ENCODE measurements at regions not wholly inside any gene's neighbourhood (a gene's known extent, or its start where the extent isn't known, plus 50 kb on each side); places are given as distances from the start of the nearest gene placed in this dataset.

DNA sequence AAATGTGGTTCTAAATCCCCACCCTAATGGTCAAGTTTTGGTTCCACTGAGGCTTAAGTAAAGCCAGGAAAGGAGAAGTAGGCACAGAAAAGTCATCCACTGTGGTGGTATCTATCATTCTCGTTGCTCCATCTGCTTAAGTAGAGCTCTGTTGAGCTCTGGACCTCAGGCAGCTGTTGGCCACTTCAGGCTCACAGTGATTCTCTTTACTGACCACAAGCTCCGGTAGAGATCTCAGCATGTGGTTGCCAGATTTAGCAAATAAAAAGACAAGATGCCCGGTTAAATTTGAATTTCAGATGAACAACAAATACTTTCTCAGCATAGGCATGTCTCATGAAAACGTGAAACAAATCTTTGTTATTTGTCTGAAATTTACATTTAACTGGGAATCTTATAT is 132.3 kb upstream of the PTCHD1 start:
- Histone ChIP-seq H3K4me1 (ENCODE audit: low read depth) (no peaks in the 10 kb centered on the region), H3K36me3 (no peaks in the 10 kb centered on the region), H3K27ac (no peak overlapping the region), H3K4me3 (no peak overlapping the region), H3K27me3 (no peaks in the 10 kb centered on the region), H3K9me3 (ENCODE audit: low read depth) (no peaks in the 10 kb centered on the region)
- no peak for TF ChIP-seq CTCF (IDR thresholded peaks at IDR 0.05; ENCODE audit: low read depth, low read length)
- DNase-seq (ENCODE audit: low read depth in 1 of 2, low spot score in 1 of 2), result no peak

DNA sequence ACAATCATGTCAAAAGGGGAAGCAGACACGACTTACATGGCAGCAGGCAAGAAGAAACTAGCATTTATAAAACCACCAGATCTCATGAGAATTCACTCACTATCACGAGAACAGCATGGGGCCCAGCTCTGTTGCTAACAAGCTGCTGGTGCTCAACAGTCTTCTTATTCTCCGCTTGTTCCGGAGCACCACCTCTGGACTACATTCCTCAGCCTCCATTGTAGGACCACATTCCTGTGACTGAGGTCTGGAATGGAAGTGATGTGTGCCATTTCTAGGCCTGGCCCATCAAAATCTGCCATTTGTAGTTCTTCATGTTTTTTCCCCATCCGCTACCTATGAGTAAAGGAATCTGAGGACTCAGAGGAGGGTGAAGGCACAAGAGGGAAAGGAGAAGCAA is 111.5 kb upstream of the PTCHD1 start:
- no peak for TF ChIP-seq CTCF (IDR thresholded peaks at IDR 0.05; ENCODE audit: low read depth, low read length)
- H3K9me3 ChIP-seq (ENCODE audit: low read depth), result no peaks in the 10 kb centered on the region
- H3K27me3 ChIP-seq, result no peaks in the 10 kb centered on the region
- no peak for DNase-seq (ENCODE audit: low read depth in 1 of 2, low spot score in 1 of 2)
- no peaks in the 10 kb centered on the region for H3K4me1 ChIP-seq (ENCODE audit: low read depth)
- no peaks in the 10 kb centered on the region for H3K36me3 ChIP-seq
- H3K4me3 ChIP-seq, result no peak overlapping the region
- H3K27ac ChIP-seq, result no peak overlapping the region

DNA sequence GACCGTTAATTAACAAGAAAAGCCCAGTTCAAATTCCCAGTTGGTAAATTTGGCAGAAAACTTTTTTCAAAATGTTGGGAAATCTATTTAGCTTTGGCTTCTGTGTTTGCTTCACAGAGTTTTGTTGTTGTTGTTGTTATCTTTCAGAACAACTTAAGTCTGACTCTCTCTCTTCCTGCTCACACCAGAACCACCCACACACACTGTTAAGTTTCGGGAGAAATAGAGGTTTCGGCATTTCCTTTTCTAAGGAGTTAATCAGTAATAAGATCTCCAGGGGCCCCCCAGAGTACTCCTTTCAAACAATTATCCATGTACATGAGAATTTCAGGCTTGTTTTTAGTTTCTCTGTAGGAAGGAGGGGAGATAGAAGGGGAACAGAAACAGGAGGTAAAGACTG is 106.2 kb upstream of the PTCHD1 start:
- no peak for TF ChIP-seq CTCF (IDR thresholded peaks at IDR 0.05; ENCODE audit: low read depth, low read length)
- DNase-seq (ENCODE audit: low read depth in 1 of 2, low spot score in 1 of 2), result no peak
- Histone ChIP-seq H3K9me3 (ENCODE audit: low read depth) (no peaks in the 10 kb centered on the region), H3K4me1 (ENCODE audit: low read depth) (peaks cover 8% of the 10 kb centered on the region), H3K36me3 (no peaks in the 10 kb centered on the region), H3K27me3 (no peaks in the 10 kb centered on the region), H3K4me3 (no peak overlapping the region), H3K27ac (no peak overlapping the region)

DNA sequence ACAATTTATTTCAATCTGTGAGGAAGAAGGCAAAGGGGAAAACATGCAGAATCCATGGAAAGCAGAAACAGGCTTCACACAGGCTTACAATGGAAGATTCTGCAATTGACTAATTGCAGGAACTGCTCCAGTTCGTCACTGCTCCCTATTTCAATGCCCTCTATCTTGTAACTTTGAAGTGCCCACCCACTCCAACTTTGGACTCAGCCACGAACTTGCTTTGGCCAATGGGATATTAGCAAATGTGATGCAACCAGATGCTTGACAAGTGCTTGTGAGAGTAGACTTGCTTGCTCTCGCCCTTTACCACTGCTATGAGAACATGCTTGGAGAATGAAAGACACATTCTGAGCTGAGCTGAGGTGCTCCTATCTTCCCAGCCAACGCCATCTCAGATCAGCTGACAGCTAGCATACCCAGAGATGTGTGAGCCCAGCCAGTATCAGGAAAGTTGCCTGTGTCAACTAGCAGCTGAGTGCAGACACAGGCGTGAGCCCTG is 105.7 kb upstream of the PTCHD1 start:
- peak in 1 of 2 donors; percentile 76 for DNase-seq (ENCODE audit: low read depth in 1 of 2, low spot score in 1 of 2)
- no peak for TF ChIP-seq CTCF (IDR thresholded peaks at IDR 0.05; ENCODE audit: low read depth, low read length)
- H3K36me3 ChIP-seq, result no peaks in the 10 kb centered on the region
- H3K9me3 ChIP-seq (ENCODE audit: low read depth), result no peaks in the 10 kb centered on the region
- H3K4me1 ChIP-seq (ENCODE audit: low read depth), result peaks cover 8% of the 10 kb centered on the region
- no peaks in the 10 kb centered on the region for H3K27me3 ChIP-seq
- no peak overlapping the region for H3K4me3 ChIP-seq
- H3K27ac ChIP-seq, result peak overlapping the region; percentile 4

DNA sequence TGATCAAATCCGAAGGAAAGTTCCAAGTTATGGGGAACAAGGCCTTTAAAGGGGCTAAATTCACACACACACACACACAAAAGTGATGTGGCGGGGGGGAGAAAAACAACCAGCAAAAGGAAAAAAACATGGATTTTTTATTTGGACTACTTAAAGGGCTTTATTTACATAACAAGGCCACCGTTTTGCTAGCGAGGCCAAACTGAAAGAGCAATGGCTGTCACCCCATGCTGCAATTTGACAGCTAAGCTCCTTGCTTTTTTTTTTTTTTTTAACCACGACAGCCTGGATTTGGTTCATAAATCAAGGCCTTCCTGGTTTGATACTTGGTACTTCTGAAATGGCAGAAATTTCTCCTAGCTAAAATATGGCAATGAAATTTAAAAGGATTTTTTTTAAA is 99.6 kb upstream of the PTCHD1 start:
- no peak overlapping the region for H3K4me3 ChIP-seq
- no peaks in the 10 kb centered on the region for H3K36me3 ChIP-seq
- H3K27me3 ChIP-seq, result no peaks in the 10 kb centered on the region
- TF ChIP-seq CTCF (IDR thresholded peaks at IDR 0.05; ENCODE audit: low read depth, low read length), result no peak
- H3K27ac ChIP-seq, result no peak overlapping the region
- no peaks in the 10 kb centered on the region for H3K4me1 ChIP-seq (ENCODE audit: low read depth)
- H3K9me3 ChIP-seq (ENCODE audit: low read depth), result no peaks in the 10 kb centered on the region
- no peak for DNase-seq (ENCODE audit: low read depth in 1 of 2, low spot score in 1 of 2)

GRCh38 chrX:23246001-23246400 is 88.6 kb upstream of the PTCHD1 start:
- H3K27me3 ChIP-seq, result no peaks in the 10 kb centered on the region
- H3K9me3 ChIP-seq (ENCODE audit: low read depth), result no peaks in the 10 kb centered on the region
- H3K4me1 ChIP-seq (ENCODE audit: low read depth), result no peaks in the 10 kb centered on the region
- no peak overlapping the region for H3K27ac ChIP-seq
- H3K4me3 ChIP-seq, result no peak overlapping the region
- no peaks in the 10 kb centered on the region for H3K36me3 ChIP-seq
- no peak for TF ChIP-seq CTCF (IDR thresholded peaks at IDR 0.05; ENCODE audit: low read depth, low read length)
- DNase-seq (ENCODE audit: low read depth in 1 of 2, low spot score in 1 of 2), result no peak

Measured in cardiac muscle cell (in vitro differentiated cells and primary cell).